Common myeloid progenitor, CD34-positive (primary cell): ENCODE measurements at regions not wholly inside any gene's neighbourhood (a gene's known extent, or its start where the extent isn't known, plus 50 kb on each side); places are given as distances from the start of the nearest gene placed in this dataset.

Experiments used
- CTCF ChIA-PET: fragments of 350-600 bp; sonication (Branson Sonifier 250); formaldehyde crosslinking; loops from one replicate; lab custom pipeline; 2021; ENCODE audit warnings: antibody characterized with exemption; lab: Charles Lee
- POLR2A ChIA-PET: fragments of 350-600 bp; sonication (Branson Sonifier 250); formaldehyde crosslinking; loops from one replicate; lab custom pipeline; 2021; ENCODE audit warnings: antibody characterized with exemption; lab: Charles Lee
- DNase-seq, 3 donors: peaks; one replicate each; pipeline versions ENCODE4 v3.0.0 to v3.0.0-alpha.2; 2013
- H3K27ac ChIP-seq, 2 experiments: 1 replicate in 1 of 2; 2 replicates in 1 of 2; pipeline ENCODE4 v1.7.0; 2013; ENCODE audit warnings: inconsistent platforms in 2 of 2, low read length in 2 of 2, mild to moderate bottlenecking in 2 of 2, low read depth in 1 of 2, moderate library complexity in 1 of 2; ENCODE audit not compliant: severe bottlenecking in 2 of 2, insufficient read depth in 1 of 2, poor library complexity in 1 of 2
- H3K27me3 ChIP-seq, 5 experiments: replicated peaks in 2 of 5; 1 replicate in 3 of 5; 2 replicates in 2 of 5; pipeline versions ENCODE4 v1.6.1 to v1.7.0; 2013; ENCODE audit warnings: low read length in 4 of 5, mild to moderate bottlenecking in 2 of 5, moderate library complexity in 2 of 5, inconsistent platforms in 1 of 5; ENCODE audit not compliant: insufficient read depth in 5 of 5, control insufficient read depth in 4 of 5
- H3K36me3 ChIP-seq, 4 experiments: 1 replicate in 2 of 4; 2 replicates in 2 of 4; pipeline versions ENCODE4 v1.6.1 to v1.7.0; 2013; ENCODE audit warnings: low read length in 3 of 4, control low read depth in 1 of 4, mild to moderate bottlenecking in 1 of 4; ENCODE audit not compliant: control insufficient read depth in 4 of 4, insufficient read depth in 4 of 4
- H3K4me1 ChIP-seq, 4 experiments: 1 replicate in 3 of 4; 2 replicates in 1 of 4; pipeline versions ENCODE4 v1.6.1 to v1.7.1; 2013; ENCODE audit warnings: low read length in 3 of 4, mild to moderate bottlenecking in 3 of 4, control low read depth in 1 of 4, inconsistent platforms in 1 of 4, moderate library complexity in 1 of 4; ENCODE audit not compliant: control insufficient read depth in 4 of 4, insufficient read depth in 4 of 4; ENCODE audit errors: control extremely low read depth in 1 of 4
- H3K4me3 ChIP-seq, 7 experiments: 1 replicate in 4 of 7; 2 replicates in 3 of 7; pipeline versions ENCODE4 v1.5.1 to v1.7.0; 2013; ENCODE audit warnings: mild to moderate bottlenecking in 7 of 7, low read length in 6 of 7, moderate library complexity in 6 of 7, inconsistent platforms in 2 of 7, low read depth in 2 of 7, control low read depth in 1 of 7; ENCODE audit not compliant: insufficient read depth in 4 of 7, control insufficient read depth in 1 of 7; ENCODE audit errors: extremely low read depth in 1 of 7
- H3K9me3 ChIP-seq, 5 experiments: 1 replicate in 4 of 5; 2 replicates in 1 of 5; pipeline versions ENCODE4 v1.6.1 to v1.7.1; 2013; ENCODE audit warnings: low read length in 4 of 5, mild to moderate bottlenecking in 2 of 5, inconsistent platforms in 1 of 5, low read depth in 1 of 5, moderate library complexity in 1 of 5; ENCODE audit not compliant: control insufficient read depth in 4 of 5, insufficient read depth in 2 of 5; ENCODE audit errors: control extremely low read depth in 1 of 5
- WGBS: methylation state at CpG from one replicate; pipeline ENCODE4 v1.1.5; 2013; ENCODE audit not compliant: insufficient coverage; 5-methylcytosine and 5-hydroxymethylcytosine counted together

DNA sequence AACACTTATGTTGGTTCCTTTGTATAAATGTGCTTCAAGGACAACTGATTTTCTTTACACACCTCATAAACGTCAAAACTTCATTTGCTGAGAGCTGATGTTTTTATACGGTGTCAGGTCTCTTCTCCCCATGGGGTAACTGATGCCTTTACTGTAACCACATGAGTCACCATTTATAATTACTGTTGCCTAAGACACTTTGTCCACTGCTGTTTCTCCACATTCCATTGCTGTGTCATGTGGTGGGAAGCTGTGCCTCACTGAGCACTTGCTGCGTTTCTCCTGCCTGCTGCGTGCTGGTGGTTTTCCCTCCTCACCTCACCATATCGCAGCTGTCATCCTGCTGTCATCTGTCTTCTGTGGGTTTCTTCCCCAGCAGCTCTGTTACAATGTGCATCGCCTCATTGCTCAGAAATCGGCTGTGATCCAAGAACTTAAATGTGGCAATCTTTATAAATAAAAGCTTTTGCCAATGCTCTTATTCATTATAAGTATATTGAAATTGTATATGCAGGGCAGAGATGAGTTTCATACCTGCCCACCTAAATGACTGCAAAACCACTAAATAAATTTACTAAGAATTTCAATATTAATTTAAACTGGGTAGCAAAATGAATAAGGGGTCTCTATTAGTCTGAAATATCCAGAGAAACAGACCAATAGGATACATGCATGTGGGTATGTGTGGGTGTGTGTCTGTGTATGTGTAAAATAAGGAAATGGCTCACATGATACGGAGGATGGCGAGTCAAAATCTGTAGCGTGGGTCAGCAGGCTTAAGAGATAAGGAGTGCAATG lies 547.0 kb upstream of the SLITRK5 start:
- CTCF ChIA-PET = no interaction called here

DNA sequence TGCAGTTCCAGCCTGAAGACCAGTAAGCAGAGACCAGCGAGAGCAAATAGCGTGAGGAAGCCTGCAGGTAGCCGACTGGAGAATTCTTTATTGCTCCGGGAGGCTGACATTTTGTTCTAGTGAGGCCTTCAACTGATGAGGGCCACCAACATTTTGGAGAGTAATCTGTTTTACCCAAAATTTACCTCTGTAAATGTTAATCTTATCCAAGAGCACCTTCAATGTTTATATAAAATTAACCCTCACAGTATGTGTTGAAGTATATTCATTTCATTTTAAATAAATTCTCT lies 546.4 kb upstream of the SLITRK5 start:
- Histone ChIP-seq H3K27ac (peak overlapping the region; percentile 18 to 50), H3K36me3 (no peaks in the 10 kb centered on the region), H3K4me1 (peaks cover 0 to 33% (median 17%) of the 10 kb centered on the region in 4 experiments), H3K27me3 (no peaks in the 10 kb centered on the region), H3K4me3 (no peak overlapping the region), H3K9me3 (no peaks in the 10 kb centered on the region)
- ChIA-PET CTCF (no interaction called here), POLR2A (no interaction called here)
- DNase-seq = no peak
- 95% methylated on average over 4 of the region's 4 CpGs for WGBS

More for the DNA sequence above, 547.0 kb upstream of the SLITRK5 start:
- Histone ChIP-seq H3K36me3 (no peaks in the 10 kb centered on the region), H3K4me1 (peaks cover 0 to 37% (median 20%) of the 10 kb centered on the region in 4 experiments), H3K27ac (peak overlapping the region; percentile 18 to 50), H3K9me3 (no peaks in the 10 kb centered on the region), H3K27me3 (no peaks in the 10 kb centered on the region), H3K4me3 (peak overlapping the region in 1 of 7 experiments; percentile 5)
- 44% methylated on average over 5 of the region's 10 CpGs for WGBS
- POLR2A ChIA-PET = no interaction called here
- DNase-seq = peak; percentile 78 to 98 (median 97)

DNA sequence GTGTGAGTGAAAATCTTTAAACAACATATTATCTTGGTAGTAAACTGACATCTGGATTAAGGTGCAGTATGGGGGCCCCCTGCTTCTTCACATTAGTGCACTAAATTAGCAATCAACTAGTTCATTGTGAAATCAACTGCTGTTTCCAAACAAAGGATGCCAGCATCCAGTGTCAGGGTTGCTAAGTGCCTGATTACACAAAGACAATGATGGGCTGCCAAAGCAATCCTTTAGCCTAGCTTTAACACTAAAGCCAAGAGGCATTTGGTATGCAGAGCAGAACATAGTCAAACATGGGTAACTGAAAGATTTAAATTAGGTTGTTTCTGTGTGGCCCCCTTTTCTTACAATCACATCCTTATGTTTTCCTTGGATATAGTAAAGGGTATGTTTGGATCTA lies 543.1 kb upstream of the SLITRK5 start:
- H3K27me3 ChIP-seq = no peaks in the 10 kb centered on the region
- H3K4me1 ChIP-seq = peaks cover 0 to 23% (median 12%) of the 10 kb centered on the region in 4 experiments
- CTCF ChIA-PET = interaction anchor here (1.2 kb wide), 1 partner anchor 107 kb away, joined by 4 read pairs; no protein-coding TSS in a partner anchor
- POLR2A ChIA-PET = no interaction called here
- H3K27ac ChIP-seq = no peak overlapping the region
- DNase-seq = no peak
- no peaks in the 10 kb centered on the region for H3K36me3 ChIP-seq
- no peak overlapping the region for H3K4me3 ChIP-seq
- H3K9me3 ChIP-seq = no peaks in the 10 kb centered on the region

DNA sequence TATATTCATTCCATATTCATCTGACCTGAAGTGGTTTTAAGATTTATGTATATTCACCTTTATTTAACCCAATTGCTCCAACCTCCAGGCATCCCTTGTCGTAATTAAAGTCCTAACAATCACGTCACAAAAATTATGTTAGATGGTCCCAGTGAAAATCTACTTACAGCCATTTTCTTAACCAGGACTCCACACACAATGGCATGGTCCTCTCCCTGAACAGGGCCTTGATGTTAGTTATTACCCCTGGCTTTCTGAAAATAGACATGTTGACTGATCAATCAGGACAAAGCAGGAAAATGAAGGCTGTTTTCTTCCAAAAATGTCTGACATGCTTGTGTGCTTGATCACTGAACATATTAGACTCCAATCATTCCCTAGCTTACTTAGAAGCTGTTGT lies 542.7 kb upstream of the SLITRK5 start:
- 100% methylated on average over 1 of the region's 2 CpGs for WGBS

DNA sequence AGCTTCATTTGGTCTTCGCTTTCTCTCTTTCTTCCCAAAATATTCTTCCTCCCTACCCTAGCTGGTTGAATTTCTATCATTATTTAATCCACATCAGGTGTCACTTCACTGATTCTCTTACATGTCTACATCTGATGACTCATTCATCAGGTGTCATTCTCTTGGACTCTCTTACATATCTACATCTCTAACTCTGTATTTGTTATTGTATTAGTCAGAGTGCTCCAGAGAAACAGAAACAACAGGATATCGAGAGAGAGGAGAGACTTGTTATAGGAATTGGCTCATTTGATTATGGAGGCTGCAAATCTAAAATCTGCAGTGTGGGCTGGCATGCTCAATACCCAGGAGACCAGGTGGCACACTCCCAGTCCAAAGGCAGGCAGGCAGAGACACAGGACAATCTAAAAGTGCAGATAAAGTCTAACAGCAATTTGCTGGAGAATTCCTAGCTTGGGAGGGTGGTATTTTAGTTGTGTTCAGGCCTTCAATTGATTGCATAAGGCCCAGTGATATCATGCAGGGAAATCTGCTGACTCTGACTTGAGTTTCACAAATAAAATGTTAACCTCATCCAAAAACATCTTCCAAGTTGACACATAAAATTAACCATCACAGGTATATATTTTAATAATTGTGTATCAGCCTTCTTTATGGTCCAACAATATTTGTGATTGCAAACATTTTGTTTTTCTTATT lies 541.4 kb upstream of the SLITRK5 start:
- WGBS = no CpG with 5 or more reads among the region's 2 CpGs
- CTCF ChIA-PET = interaction anchor here (0.7 to 1.2 kb wide), 2 partner anchors 25 to 138 kb away, joined by 3 read pairs; no protein-coding TSS in a partner anchor
- no peak overlapping the region for H3K4me3 ChIP-seq

More for the DNA sequence above, 542.7 kb upstream of the SLITRK5 start:
- no peak for DNase-seq
- ChIA-PET POLR2A (no interaction called here), CTCF (interaction anchor here (1.2 kb wide), 2 partner anchors 107 to 137 kb away, joined by 3 to 4 read pairs; no protein-coding TSS in a partner anchor)
- no peaks in the 10 kb centered on the region for H3K9me3 ChIP-seq
- no peaks in the 10 kb centered on the region for H3K36me3 ChIP-seq
- H3K27me3 ChIP-seq = no peaks in the 10 kb centered on the region
- peaks cover 0 to 20% (median 7%) of the 10 kb centered on the region in 4 experiments for H3K4me1 ChIP-seq
- no peak overlapping the region for H3K27ac ChIP-seq
- H3K4me3 ChIP-seq = no peak overlapping the region

DNA sequence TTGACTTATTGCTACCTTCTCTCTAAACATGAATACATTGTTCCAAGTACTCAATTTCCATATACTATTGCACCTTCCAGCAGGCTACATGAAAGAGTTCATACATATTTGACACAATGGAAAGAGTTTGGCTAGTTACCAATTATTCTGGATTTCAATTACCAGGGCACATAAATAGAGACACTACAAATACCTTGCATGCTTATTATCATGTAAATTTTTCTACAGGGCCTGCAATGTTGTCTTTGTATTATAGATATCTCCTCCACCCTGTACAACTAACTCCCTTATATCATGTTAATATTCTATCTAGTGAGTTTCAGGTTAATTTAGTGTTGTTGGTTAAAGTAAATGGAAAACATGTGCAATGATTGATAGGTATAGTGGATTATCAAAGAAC lies 540.7 kb upstream of the SLITRK5 start:
- no peaks in the 10 kb centered on the region for H3K9me3 ChIP-seq
- CTCF ChIA-PET = no interaction called here

More for the DNA sequence above, 541.4 kb upstream of the SLITRK5 start:
- no peak overlapping the region for H3K27ac ChIP-seq
- DNase-seq = no peak
- H3K27me3 ChIP-seq = no peaks in the 10 kb centered on the region
- POLR2A ChIA-PET = no interaction called here
- H3K9me3 ChIP-seq = no peaks in the 10 kb centered on the region
- H3K4me1 ChIP-seq = peaks cover 0 to 8% (median 2%) of the 10 kb centered on the region in 4 experiments
- H3K36me3 ChIP-seq = no peaks in the 10 kb centered on the region

DNA sequence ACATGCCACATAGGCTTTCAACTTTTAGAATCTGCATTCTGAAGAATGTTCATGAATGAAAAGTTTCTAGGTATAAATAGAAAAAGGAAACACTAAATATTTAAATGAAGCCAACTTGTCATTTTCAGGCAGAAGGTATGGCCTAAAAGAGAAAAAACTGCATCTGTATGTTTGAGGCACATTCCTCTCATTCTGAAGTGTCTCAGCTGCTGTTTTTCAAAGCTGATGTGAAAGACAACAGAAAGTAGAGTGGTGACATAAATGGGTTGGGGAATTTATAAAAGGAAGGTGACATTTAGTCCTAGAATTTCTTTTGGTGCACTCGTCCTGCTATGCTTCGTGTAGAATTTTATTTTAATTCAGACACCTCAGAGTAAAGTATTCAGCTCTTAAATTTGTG lies 539.6 kb upstream of the SLITRK5 start:
- WGBS = no CpG with 5 or more reads among the region's 2 CpGs
- ChIA-PET POLR2A (no interaction called here), CTCF (no interaction called here)
- no peaks in the 10 kb centered on the region for H3K9me3 ChIP-seq
- no peak overlapping the region for H3K27ac ChIP-seq
- H3K4me1 ChIP-seq = peaks cover 0 to 3% (median 0%) of the 10 kb centered on the region in 4 experiments
- DNase-seq = no peak
- no peaks in the 10 kb centered on the region for H3K27me3 ChIP-seq
- H3K4me3 ChIP-seq = no peak overlapping the region
- no peaks in the 10 kb centered on the region for H3K36me3 ChIP-seq

More for the DNA sequence above, 540.7 kb upstream of the SLITRK5 start:
- Histone ChIP-seq H3K27ac (no peak overlapping the region), H3K4me3 (no peak overlapping the region), H3K4me1 (peaks cover 0 to 3% (median 0%) of the 10 kb centered on the region in 4 experiments), H3K36me3 (no peaks in the 10 kb centered on the region), H3K27me3 (no peaks in the 10 kb centered on the region)
- POLR2A ChIA-PET = no interaction called here
- no peak for DNase-seq
